GM18520 (cell line): ENCODE measurements at regions not wholly inside any gene's neighbourhood (a gene's known extent, or its start where the extent isn't known, plus 50 kb on each side); places are given as distances from the start of the nearest gene placed in this dataset.

ENCODE experiments used
- ATAC-seq: cut with Tn5 transposase; IDR thresholded peaks from one replicate; pipeline ENCODE4 v1.9.1; 2021; ENCODE audit not compliant: unreplicated experiment

DNA sequence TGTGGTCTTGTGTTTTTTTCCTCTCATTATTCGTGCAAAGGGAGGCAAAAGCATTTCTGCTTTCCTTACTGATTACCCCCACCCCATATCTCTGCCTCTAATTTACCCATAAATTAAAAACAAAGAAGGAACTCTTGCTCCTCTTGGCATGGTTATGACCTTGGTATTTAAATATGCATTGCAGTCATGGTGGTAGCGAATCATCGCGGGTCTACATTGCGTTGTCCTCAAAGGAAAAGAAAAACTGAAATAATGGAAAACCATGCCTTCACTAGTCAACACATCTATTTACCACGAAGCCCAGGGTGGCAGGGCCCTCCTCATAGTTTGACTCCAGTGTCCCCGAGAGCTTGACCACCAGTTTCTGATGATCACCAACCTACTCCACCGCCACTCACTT lies 126.7 kb upstream of the PARP11 start:
- no peak for ATAC-seq

DNA sequence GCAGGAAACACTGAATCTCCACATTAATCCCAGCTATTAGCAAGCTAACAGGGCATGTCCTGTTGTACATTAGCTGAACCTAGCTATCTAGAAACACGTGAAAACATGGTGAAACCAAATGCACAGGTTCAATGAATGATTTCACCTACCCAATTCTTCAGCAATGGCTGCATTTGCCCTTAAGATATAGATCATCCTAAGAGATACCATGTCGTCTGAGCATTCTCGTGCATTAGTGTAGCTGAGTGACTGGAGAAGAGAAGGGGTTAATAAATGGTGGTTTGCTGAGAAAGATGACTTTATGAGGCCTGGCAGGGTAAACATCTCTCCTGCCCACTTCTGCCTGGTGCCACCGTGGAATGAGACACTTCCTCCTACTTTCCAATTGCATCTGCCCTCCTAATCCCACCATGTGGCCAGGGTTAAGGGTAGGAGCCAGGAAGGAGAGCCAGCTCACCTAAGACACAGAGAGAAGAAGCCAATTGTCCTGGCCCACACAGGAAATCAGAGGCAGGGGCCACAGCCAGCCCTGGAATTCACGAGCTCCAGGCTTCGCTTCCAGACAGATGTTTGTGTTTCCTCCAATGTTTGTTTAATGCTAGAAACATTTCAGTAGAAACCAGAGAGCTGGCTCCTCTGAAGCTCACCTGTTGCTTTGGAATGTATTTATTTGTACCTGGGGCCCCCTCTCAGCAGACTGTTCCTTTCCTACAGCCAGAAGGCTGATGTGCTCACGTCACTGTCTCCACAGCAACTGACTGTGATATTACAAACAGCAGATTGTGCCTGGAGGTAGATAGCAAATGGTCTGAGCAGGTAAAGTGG lies 126.0 kb upstream of the PARP11 start:
- no peak for ATAC-seq

DNA sequence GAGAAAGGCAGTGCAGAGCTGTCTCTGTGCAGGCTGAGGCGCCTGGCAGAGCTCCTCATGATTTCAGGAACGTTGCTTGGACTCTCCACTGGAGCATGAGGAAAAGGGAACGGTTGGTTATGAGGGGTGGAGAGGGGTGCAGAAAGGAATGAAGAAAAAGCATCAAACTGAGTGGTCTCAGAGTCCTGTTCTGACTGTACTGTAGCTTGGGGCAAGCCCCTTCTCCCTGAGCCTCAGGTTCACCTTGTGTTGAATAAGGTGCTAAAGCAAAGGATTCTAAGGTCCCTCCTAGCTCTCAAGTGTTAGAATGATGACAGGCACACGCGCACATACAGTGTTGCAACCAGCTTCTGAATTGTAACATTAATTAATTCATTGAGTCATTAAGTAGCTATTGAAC lies 125.2 kb upstream of the PARP11 start:
- no peak for ATAC-seq

DNA sequence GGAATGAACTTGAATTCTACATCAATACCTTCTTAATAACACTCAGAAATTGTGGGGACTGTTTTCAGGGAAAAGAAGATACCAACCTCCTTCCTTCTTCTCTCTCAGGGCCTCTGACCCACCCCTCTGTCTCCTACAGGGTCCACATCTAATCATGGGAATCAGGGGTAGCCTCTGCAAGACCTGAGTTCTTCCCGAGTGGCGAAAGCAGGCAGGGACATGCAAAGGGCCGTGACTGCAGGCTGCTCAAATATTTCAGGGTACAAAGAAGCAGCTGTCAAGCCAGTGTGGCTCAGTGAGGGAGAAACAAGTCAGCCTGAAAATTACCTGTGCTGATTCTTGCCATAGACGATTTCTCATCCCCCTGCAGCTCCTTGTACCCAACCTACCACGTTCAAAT lies 123.1 kb upstream of the PARP11 start:
- no peak for ATAC-seq

DNA sequence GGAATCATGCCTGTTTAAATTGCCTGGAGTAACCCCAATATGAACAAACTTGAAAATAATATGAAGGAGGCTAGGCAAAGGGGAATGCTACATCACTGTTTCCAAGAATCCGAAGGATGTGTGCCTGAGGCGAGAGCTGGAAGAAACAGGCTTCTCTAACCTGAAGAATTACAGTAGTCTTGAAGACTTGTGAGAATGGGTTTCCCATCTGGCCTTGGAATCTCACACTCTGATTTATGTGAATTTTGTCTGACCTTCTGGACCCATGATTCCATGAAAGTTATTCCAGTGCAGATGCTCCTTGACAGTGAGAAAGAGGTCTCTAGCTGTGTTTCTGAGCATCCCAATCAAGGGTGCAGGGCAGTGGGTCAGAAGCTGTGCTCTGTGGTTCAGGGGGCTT lies 122.1 kb upstream of the PARP11 start:
- ATAC-seq, result no peak

DNA sequence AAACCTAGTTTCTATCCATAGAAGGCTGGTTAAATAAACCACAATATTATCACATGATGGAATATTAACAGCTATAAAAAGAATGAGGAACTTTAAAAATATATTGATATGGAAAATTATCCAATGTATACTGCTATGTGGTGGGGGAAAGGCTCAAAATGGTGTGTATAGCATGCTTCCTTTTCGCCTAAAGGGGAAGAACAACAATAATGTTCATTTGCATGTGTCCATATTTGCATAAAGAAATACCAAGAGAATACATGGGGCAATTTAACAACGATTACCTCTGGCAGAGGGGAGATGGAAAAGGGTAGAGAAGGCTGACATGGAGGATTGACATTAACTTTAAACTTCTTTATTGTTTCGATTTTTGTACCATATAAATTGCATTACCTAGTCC lies 121.3 kb upstream of the PARP11 start:
- no peak for ATAC-seq

DNA sequence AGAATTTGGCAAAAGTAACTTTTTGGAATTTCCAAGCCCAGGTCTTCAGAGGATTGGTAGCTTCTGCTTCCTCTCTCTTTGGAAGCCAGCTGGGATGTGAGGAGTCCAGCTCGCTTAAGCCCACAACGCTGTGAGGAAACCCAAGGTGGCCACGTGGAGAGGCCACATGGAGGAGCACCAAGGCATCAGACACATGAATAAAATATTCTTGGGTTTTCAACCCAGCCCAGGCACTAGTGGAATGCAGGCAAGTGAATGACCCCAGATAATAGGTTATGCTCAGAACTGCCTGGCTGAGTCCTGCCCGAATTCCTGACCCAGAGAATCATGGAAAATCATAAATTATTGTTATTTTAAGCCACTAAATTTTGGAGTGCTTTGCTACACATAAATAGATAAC lies 119.7 kb upstream of the PARP11 start:
- no peak for ATAC-seq

DNA sequence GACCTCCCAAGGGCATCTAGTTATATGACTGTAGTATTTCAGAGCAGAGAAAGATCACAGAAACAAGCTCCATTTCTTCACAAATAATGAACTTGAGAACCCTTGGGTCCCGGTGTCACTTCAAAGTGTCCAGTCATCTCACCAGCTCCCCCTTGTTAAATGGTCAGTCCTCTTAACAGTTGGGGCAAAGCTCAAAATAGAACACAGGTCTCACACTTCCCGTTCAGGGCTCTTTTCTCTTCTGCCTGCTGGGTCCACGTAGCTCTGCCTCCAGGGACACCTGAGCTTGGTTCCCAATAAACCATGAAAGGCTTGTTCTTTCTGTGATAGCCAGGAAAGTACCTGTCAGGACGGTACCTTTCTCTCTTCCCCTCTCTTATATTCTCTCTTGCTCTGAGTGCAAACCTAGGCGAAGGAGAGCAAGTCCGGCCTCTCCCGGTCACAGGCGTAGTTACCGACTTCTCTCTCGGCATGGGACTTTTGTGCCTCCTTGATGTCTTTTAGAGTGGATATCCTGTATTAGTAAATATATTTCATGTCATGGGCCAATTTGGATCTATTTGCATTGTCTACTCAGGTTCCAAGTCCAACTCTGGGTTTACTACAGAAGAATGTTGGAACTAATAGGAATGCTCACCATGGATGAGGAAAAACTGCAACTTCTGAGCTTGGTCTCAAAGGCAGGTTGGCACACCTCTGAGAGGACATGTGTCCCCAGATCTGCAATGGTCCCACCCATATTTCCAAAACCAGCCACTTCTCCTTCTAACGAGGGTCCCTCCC lies 118.8 kb upstream of the PARP11 start:
- ATAC-seq, result no peak

DNA sequence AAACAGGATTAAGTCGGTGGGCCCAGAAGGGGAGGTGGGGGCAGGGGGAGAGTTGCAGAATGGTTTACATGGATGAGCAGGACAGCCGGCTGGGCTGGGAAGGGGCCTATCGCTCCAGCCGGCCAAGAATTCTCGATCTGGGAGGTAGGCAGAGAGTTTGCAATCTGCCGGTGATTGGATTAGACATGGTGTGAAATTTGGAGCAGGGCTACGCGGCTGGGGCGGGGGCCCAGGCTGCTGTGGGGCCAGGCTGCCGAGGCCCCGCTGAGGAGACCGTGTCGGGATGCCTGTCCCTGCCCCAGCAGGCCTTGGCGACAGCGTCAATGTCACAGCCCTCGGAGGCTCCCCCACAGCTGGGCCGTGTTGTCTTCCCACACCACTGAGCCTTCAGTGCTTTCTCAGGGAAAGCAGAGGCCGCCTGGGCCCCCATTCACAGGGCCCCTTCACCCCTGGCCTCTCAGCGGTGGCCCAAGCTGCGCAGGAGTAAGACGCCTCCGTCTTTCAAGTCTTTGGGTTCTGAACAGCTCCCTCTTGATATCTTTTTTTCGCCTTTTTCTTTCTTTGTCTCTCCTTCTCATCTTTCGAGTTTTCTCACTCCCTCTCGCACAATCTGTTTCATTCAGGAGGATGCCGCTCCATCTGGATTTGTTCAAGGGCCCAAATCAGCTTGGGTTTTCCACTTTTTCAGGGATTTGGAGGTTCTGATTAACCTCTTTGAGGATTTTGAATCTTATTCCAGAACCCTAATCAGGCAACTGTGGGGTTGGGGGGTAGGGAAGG lies 117.5 kb upstream of the PARP11 start:
- ATAC-seq, result no peak

DNA sequence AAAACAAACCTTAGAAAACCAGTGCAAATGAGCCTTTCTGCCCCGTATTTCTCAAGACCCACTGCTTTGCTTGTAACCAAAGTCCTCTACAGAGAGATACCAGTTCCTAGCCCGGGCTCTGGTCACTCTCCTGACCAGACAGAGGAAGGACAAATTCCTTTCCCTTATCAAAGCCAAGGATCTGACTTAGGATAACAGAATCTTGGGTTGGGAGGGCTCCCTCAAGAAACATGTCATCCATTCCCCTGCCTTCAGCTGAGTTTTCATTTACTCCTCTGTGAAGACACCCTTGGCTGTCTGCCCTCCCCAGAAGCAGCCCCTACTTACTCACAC lies 116.0 kb upstream of the PARP11 start:
- no peak for ATAC-seq

DNA sequence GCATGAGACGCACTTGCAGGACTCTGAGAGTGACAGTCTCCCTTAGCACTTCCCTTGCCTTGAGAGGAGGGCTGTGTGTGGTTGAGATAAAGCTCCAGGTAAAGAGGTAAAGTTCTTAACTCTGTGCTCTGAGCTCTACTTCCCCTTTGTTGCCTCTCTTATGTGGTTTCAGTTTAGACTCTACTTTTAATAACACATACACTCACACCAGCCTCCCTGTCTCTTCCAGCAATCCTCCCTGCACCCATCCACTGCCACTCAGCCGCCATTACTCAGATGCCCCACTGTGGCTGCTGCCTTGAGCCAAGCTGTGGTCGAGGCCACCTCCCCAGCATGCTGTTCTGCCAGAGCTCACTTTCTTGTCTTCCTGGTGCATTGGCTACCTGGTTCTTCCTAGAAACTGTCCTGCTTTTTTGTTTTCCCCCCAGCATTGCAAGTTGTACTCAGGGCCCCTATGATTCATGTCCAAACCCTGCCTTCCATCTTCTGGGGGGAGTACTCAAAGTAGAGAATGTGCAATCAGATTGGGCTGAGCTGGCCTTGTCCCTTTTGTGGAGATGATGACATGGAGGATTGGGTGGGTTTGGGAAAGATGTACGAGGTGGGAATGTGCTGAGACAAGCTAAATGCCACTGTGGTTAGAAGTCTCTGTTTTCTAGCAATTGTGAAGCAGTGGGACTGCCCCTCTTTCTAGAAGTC lies 115.5 kb upstream of the PARP11 start:
- ATAC-seq, result no peak

DNA sequence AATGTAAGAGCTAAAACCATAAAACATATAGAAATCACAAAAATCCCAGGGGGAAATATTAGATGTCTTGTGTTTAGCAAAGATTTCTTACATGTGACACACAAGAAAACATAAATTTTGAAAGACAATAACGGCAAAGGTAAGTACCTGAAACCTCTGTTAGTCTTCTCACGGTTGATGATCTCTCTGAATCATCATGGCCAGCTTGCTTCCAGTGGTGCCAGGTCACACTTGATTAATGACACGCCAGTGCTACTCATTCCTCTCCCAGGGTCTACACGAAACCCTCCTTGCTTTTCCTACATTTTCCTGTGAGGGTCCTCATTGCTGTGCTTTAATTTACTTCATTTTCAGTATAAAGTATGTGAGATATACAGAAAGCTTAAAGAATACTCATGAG lies 114.4 kb upstream of the PARP11 start:
- ATAC-seq, result no peak

DNA sequence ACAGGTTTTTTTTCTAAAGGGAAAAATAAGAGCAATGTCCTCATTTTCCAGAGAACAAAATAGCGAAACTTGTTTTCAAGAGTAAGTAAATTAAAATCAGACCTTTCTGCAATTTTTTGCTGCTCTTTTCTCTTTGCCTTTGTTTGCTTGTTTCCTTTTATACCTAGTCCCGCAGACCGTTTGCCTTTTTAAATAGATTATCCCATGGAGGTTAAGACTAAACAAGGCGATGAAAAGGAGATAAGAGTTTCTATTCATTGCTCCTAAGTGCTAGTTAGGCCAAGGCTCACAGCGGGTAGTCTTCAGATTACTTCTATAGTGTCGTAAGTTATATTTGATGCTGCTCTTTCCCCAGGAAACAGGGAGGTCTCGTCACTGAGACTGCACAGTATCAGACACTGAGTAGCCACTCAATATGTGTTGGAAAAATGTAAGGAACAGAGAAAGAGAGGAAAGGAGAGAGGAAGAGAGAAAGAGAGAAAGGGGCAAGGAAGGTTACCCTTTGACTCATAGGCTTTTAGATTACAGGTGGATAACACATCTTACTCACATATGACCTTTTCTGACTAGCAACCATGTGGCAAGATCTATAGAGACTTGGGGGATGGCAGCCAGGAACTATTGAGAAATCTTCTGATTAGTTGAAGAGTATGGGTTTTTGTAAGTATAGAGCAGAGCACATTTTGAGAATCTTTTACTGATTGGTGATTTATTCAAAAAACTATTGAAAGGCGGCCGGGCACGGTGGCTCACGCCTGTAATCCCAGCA lies 107.5 kb upstream of the PARP11 start:
- no peak for ATAC-seq

DNA sequence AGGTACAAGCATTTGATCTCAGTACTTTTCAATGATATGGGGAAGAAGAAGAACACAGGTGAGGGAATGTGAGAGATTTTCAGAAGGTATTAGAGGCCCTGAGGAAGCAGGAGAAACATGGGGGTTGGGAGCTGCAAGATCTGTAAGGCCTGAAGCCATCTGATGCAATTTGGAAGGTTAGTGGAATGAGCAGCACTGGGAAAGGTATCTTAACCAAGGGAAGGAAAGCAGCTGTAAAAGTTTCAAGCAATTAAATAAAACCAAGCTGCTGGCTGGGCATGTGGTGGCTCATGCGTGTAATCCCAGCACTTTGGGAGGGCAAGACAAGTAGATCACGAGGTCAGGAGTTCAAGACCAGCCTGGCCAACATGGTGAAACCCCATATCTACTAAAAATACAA lies 104.4 kb upstream of the PARP11 start:
- ATAC-seq, result no peak

DNA sequence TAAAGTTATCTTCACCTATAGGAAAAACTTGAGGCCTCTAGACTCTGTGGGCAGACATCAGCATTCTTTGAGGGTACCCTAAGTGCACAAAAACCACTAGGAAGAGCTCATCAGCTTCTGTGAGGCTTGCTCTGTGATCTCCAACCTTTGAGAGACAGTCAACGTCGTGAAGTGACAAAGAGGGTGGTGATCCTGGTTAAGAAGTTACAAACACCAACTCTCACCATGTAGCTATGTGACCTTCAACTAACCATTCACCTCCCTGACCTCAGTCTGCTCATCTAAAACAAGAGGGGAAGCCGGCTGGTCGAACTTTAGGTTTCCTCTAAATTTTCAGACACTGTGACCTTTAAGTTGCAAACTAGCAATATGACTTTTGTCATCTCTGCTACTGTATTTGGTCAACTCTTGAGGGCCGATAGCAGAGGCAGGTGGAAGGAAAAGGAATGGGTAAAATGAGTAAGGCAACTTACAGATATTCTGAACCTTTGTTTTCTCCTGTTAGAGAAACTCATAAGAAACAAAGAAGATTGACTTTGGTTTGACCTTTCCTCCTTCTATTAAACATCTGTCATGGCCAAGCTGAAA lies 103.2 kb upstream of the PARP11 start:
- no peak for ATAC-seq

DNA sequence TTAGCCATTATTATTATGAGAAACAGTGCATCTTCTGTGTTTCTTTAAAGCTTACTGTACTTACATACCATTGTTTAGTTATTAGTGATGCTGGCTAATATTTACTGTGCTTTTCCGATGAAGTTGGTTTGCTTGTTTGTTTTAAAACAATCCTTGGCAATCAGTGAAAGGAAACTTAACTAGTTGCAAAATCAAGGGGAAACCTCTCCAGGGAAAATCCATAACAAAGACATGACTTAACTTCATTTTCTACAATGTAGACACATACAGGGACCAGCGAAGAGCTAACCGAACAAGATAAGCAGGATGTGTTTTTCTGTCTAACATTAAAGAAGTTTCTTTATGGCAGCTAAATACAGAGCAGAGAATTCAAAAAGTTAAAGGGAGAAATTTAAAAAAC lies 102.5 kb upstream of the PARP11 start:
- no peak for ATAC-seq

DNA sequence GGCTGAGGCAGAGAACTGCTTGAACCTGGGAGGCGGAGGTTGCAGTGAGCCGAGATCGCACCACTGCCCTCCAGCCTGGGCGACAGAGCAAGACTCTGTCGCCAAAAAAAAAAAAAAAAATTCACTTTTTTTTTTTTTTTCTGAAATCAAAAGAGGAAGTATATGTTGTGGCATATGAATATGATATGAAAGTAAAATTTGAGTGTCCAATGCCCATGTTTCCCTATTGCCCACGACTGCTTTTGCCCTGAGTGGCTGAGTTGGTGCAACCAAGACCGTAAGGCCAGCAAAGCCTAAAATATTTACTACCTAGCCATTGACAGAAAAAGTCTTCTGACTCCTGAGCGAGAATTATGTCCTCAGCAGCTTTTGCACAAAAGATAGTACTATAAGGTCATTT lies 101.7 kb upstream of the PARP11 start:
- ATAC-seq, result no peak

DNA sequence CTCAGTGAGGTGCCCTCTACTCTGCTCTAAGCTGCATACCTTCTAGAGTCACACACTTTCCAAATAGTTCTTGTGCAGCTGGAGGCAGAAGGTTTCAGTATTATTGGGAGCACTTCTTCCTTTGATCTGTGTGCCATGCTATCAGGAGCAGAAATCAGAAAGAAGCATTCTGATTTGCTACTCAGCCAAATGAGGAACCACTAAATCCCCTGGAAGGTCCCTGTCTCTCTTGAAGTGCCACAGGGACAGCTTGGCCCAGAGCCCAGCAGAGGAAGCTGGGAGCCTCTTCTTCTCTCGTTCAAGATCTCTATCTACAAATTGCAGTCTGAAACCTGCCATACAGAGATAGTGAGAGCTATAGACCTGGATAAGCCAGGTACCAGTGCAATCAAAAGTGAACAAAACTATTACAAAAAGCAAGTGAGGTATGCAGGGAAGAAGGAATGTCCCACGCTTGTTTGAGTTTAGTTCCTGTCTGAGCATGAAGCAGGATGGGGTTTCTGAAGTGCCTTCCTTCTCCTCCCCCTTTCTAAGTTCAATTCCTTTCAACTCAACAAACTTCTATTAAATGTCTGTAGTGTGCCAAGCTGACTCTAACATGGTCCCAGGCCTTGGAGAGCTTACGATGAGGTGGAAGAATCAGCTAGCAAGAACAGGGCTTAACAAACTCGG lies 100.9 kb upstream of the PARP11 start:
- no peak for ATAC-seq

DNA sequence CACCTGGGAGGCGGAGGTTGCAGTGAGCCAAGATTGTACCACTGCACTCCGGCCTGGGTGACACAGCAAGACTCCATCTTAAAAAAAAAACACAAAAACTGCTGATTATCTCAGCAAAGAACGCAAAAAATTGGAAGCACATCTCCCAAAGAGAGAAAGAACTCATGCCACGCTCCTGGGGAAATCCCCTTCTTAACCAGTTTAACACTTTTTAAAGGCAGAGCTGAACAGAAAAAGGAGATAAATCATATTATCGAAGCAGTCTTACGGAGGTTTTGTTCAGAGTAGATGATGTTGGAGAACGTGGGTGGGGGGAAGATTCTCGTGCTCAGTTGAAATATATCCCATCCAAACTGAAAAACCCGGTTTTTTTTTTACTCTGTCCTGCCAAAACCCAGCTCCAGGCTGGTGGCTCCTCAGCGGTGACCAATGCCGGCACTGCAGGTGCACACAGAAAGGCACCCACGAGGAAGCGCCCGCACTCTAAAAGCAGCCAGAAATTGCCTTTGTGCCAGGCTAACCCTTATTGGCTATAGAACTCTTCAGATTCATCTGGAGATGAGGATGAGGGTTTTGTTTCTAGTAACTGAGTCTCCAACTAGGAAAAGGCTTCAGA lies 100.2 kb upstream of the PARP11 start:
- ATAC-seq, result no peak
